Inflammatory macrophage (primary cell): ENCODE measurements at regions not wholly inside any gene's neighbourhood (a gene's known extent, or its start where the extent isn't known, plus 50 kb on each side); places are given as distances from the start of the nearest gene placed in this dataset.

ENCODE experiments used
- DNase-seq, 2 donors: peaks; one replicate each; pipeline ENCODE4 v3.0.0-alpha.2; 2020 to 2022

GRCh38 chr10:128992770-128993169, 474.3 kb upstream of the MGMT start:
- DNase-seq = no peak

GRCh38 chr10:128993443-128993842, 473.6 kb upstream of the MGMT start:
- DNase-seq = no peak

- DNase-seq = no peak
Observed at GRCh38 chr10:128993911-128994538, 473.0 kb upstream of the MGMT start.

GRCh38 chr10:128994598-128995143, 472.4 kb upstream of the MGMT start:
- DNase-seq = no peak

GRCh38 chr10:128995676-128996075, 471.4 kb upstream of the MGMT start:
- no peak for DNase-seq

- no peak for DNase-seq
Observed at GRCh38 chr10:128996092-128996491, 470.9 kb upstream of the MGMT start.

GRCh38 chr10:128998101-128998805, 468.8 kb upstream of the MGMT start:
- no peak for DNase-seq

GRCh38 chr10:129004398-129004797, 462.6 kb upstream of the MGMT start:
- no peak for DNase-seq

- no peak for DNase-seq
Observed at GRCh38 chr10:129005080-129005479, 462.0 kb upstream of the MGMT start.

- no peak for DNase-seq
Observed at GRCh38 chr10:129005804-129006203, 461.2 kb upstream of the MGMT start.

GRCh38 chr10:129018511-129018910, 448.5 kb upstream of the MGMT start:
- no peak for DNase-seq

GRCh38 chr10:129020651-129021330, 446.2 kb upstream of the MGMT start:
- no peak for DNase-seq

GRCh38 chr10:129021594-129022304, 445.3 kb upstream of the MGMT start:
- no peak for DNase-seq

GRCh38 chr10:129023082-129023481, 444.0 kb upstream of the MGMT start:
- no peak for DNase-seq

GRCh38 chr10:129024046-129024445, 443.0 kb upstream of the MGMT start:
- DNase-seq = no peak

GRCh38 chr10:129025787-129026186, 441.3 kb upstream of the MGMT start:
- no peak for DNase-seq

GRCh38 chr10:129027906-129028305, 439.1 kb upstream of the MGMT start:
- no peak for DNase-seq

- no peak for DNase-seq
Observed at GRCh38 chr10:129028451-129028850, 438.6 kb upstream of the MGMT start.

- DNase-seq = no peak
Observed at GRCh38 chr10:129029051-129029450, 438.0 kb upstream of the MGMT start.

GRCh38 chr10:129029851-129030602, 437.0 kb upstream of the MGMT start:
- no peak for DNase-seq

GRCh38 chr10:129030603-129030895, 436.5 kb upstream of the MGMT start:
- DNase-seq = no peak
